ENCODE measurements at regions not wholly inside any gene's neighbourhood (a gene's known extent, or its start where the extent isn't known, plus 50 kb on each side); places are given as distances from the start of the nearest gene placed in this dataset.
"Not testable (repeated sequence)": the region's sequence is repeated elsewhere in the genome, so short reads cannot be mapped to it uniquely, and the experiment has no call there.

GRCh38 chr14:89699071-89699470, 255.5 kb downstream of the EFCAB11 start:
- Histone ChIP-seq H3K9me3 (no peaks in the 10 kb centered on the region), H3K27me3 (no peaks in the 10 kb centered on the region), H3K36me3 (no peaks in the 10 kb centered on the region), H3K27ac (no peak overlapping the region), H3K4me3 (no peak overlapping the region), H3K4me1 (peaks cover 17% of the 10 kb centered on the region)
- intact Hi-C loops (cut with DNase I), result no loop called here
- DNase-seq (ENCODE audit: extremely low spot score in 2 of 2), result no peak
- TF ChIP-seq POLR2A (IDR thresholded peaks at IDR 0.05) (no peak), POLR2AphosphoS5 (IDR thresholded peaks at IDR 0.05; ENCODE audit: insufficient read depth in 1 of 2, low read depth in 1 of 2) (no peak)
- TF ChIP-seq, protein P1, sequence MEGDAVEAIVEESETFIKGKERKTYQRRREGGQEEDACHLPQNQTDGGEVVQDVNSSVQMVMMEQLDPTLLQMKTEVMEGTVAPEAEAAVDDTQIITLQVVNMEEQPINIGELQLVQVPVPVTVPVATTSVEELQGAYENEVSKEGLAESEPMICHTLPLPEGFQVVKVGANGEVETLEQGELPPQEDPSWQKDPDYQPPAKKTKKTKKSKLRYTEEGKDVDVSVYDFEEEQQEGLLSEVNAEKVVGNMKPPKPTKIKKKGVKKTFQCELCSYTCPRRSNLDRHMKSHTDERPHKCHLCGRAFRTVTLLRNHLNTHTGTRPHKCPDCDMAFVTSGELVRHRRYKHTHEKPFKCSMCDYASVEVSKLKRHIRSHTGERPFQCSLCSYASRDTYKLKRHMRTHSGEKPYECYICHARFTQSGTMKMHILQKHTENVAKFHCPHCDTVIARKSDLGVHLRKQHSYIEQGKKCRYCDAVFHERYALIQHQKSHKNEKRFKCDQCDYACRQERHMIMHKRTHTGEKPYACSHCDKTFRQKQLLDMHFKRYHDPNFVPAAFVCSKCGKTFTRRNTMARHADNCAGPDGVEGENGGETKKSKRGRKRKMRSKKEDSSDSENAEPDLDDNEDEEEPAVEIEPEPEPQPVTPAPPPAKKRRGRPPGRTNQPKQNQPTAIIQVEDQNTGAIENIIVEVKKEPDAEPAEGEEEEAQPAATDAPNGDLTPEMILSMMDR (IDR thresholded peaks at IDR 0.05), result no peak

DNA sequence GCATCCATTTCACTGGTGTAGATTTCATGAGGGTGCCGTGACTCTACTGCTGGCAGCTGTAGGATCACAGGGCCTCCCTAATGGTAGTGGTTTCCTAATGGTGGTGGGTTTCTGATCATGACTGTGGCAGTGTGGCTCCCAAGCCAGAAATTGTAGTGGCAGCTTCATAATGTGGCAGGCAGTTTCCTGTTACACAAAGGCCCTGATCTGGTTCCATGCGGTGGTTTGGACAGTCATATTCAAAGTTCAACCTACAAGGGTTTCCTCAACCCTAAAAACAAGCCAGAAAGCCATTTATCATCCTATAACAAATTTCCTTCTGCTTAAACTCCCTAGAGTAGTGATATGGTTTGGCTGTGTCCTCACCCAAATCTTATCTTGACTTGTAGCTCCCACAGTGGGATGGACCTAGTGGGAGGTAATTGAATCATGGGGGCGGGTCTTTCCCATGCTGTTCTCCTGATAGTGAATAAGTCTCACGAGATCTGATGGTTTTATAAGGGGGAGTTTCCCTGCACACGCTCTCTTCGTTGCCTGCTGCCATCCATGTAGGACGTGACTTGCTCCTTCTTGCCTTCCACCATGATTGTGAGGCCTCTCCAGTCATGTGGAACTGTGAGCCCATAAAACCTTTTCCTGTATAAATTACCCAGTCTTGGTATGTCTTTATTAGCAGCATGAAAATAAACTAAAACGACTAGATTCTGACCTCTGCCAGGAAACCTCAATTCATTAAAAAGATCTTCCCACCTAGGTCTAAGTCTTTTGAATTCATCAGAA, 257.1 kb downstream of the EFCAB11 start:
- TF ChIP-seq, protein P1 (IDR thresholded peaks at IDR 0.05), result no peak
- TF ChIP-seq POLR2AphosphoS5 (IDR thresholded peaks at IDR 0.05; ENCODE audit: insufficient read depth in 1 of 2, low read depth in 1 of 2) (no peak), POLR2A (IDR thresholded peaks at IDR 0.05) (no peak)
- intact Hi-C loops (cut with DNase I), result no loop called here
- no peaks in the 10 kb centered on the region for H3K27me3 ChIP-seq
- no peaks in the 10 kb centered on the region for H3K9me3 ChIP-seq
- H3K36me3 ChIP-seq, result no peaks in the 10 kb centered on the region
- H3K27ac ChIP-seq, result no peak overlapping the region
- no peak for DNase-seq (ENCODE audit: extremely low spot score in 2 of 2)
- H3K4me3 ChIP-seq, result no peak overlapping the region
- peaks cover 17% of the 10 kb centered on the region for H3K4me1 ChIP-seq

DNA sequence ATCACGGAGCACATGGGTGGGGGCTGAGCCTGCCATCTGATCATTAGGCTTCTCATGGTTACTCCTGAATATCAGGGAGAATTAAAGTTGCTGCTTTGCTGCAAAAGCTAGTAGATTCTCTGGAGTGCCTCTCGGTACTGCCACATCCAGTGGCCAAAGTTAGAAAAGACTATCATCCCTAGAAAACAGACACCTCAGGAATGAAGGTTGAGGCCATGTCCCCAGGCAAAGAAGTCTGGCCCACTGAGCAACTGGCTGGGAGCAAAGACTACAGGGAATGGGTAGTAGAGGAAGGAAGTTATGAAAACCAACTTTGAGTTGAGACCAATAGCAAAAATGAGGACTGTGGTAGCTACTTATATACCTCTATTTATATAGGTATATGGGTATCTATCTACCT, 258.7 kb downstream of the EFCAB11 start:
- Histone ChIP-seq H3K36me3 (no peaks in the 10 kb centered on the region), H3K27ac (no peak overlapping the region), H3K4me1 (peaks cover 6% of the 10 kb centered on the region), H3K27me3 (no peaks in the 10 kb centered on the region), H3K9me3 (no peaks in the 10 kb centered on the region), H3K4me3 (no peak overlapping the region)
- DNase-seq (ENCODE audit: extremely low spot score in 2 of 2), result no peak
- no peak for TF ChIP-seq POLR2AphosphoS5 (IDR thresholded peaks at IDR 0.05; ENCODE audit: insufficient read depth in 1 of 2, low read depth in 1 of 2)
- no peak for TF ChIP-seq POLR2A (IDR thresholded peaks at IDR 0.05)
- TF ChIP-seq, protein P1 (IDR thresholded peaks at IDR 0.05), result no peak
- intact Hi-C loops (cut with DNase I), result no loop called here

GRCh38 chr14:89690139-89690538, 264.4 kb downstream of the EFCAB11 start:
- DNase-seq (ENCODE audit: extremely low spot score in 2 of 2), result no peak
- Histone ChIP-seq H3K27ac (no peak overlapping the region), H3K4me1 (no peaks in the 10 kb centered on the region), H3K27me3 (no peaks in the 10 kb centered on the region), H3K9me3 (no peaks in the 10 kb centered on the region), H3K4me3 (no peak overlapping the region), H3K36me3 (no peaks in the 10 kb centered on the region)
- intact Hi-C loops (cut with DNase I), result no loop called here
- TF ChIP-seq POLR2AphosphoS5 (IDR thresholded peaks at IDR 0.05; ENCODE audit: insufficient read depth in 1 of 2, low read depth in 1 of 2), result peak in 1 of 2 donors; percentile 44
- no peak for TF ChIP-seq POLR2A (IDR thresholded peaks at IDR 0.05)

GRCh38 chr14:89689711-89690110, 264.8 kb downstream of the EFCAB11 start:
- H3K4me3 ChIP-seq; DNase-seq (ENCODE audit: extremely low spot score in 2 of 2); intact Hi-C loops (cut with DNase I); H3K27me3 ChIP-seq; H3K4me1 ChIP-seq; H3K27ac ChIP-seq; H3K36me3 ChIP-seq; H3K9me3 ChIP-seq: not testable (repeated sequence)

DNA sequence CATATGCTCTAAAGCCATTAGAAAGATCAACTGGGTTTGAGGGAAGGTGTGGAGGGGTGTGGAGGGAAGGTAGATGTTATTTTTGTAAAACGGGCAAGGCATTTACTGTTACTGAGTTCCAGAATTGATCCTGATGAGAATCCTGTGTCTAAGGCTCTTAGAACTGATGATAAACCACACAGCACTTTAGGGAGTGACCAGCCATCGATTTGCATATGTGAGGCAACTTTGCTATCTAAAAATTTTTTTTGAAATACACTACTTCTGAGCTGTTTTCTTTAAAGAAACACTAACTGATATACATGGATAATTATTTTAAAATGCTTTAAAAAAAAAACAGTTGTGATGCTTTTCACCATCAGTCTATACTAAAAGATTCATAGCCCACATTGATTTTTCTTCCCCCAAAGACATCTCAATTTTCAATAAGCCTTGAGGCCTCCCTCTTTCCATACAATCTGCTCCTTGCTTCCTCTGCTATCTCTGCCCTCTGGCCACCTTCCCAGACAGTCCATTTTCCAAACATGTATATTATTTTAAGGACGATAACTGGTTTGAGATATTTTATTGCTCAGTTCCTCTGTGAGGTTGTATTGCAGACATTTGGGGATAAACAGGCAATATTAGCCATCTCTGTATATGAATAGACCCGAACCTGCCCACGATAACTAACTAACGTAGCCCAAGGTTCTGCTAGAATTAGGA, 265.9 kb downstream of the EFCAB11 start:
- Histone ChIP-seq H3K4me3 (no peak overlapping the region), H3K9me3 (no peaks in the 10 kb centered on the region), H3K4me1 (no peaks in the 10 kb centered on the region), H3K27me3 (no peaks in the 10 kb centered on the region), H3K36me3 (no peaks in the 10 kb centered on the region), H3K27ac (no peak overlapping the region)
- intact Hi-C loops (cut with DNase I), result no loop called here
- TF ChIP-seq POLR2AphosphoS5 (IDR thresholded peaks at IDR 0.05; ENCODE audit: insufficient read depth in 1 of 2, low read depth in 1 of 2) (no peak), POLR2A (IDR thresholded peaks at IDR 0.05) (no peak)
- TF ChIP-seq, protein P1 (IDR thresholded peaks at IDR 0.05), result no peak
- no peak for DNase-seq (ENCODE audit: extremely low spot score in 2 of 2)

- H3K9me3 ChIP-seq; H3K4me1 ChIP-seq; H3K4me3 ChIP-seq; H3K27me3 ChIP-seq; H3K36me3 ChIP-seq; DNase-seq (ENCODE audit: extremely low spot score in 2 of 2); H3K27ac ChIP-seq; intact Hi-C loops (cut with DNase I): not testable (repeated sequence)
Observed at GRCh38 chr14:89687129-89687528, 267.4 kb downstream of the EFCAB11 start.

All from vagina (tissue), 2 donors.